ENCODE measurements at regions not wholly inside any gene's neighbourhood (a gene's known extent, or its start where the extent isn't known, plus 50 kb on each side); places are given as distances from the start of the nearest gene placed in this dataset.
A peak's percentile ranks its signal among the peaks of the same experiment; 100 is the strongest.

- RAD21 ChIA-PET (ENCODE audit: low non-redundant PET in 1 of 2, low total read pairs in 2 of 2, uncharacterized antibody in 2 of 2, unreplicated experiment in 2 of 2) = interaction anchor here (0.6 to 3.1 kb wide), 20 partner anchors 87 to 425 kb away, joined by 3 to 49 read pairs (median 6); no protein-coding TSS in a partner anchor
- H3K27ac ChIP-seq (ENCODE audit: low read depth, low read length) = no peak overlapping the region
- H3K4me1 ChIP-seq (ENCODE audit: control insufficient read depth in 1 of 2, insufficient read depth in 2 of 2, low read length in 2 of 2) = peaks cover 19 to 40% of the 10 kb centered on the region in 2 experiments
- H3K4me3 ChIP-seq (replicated peaks in 1 of 2; ENCODE audit: low read depth in 1 of 2, low read length in 2 of 2) = no peak overlapping the region
- ATAC-seq (no peak), DNase-seq (ENCODE audit: low read depth, low spot score) (no peak)
- CTCF ChIA-PET = interaction anchor here (0.6 to 8.7 kb wide), 43 partner anchors 9 to 1031 kb away, joined by 3 to 338 read pairs (median 5); partner anchors contain the start of gene ARHGAP29
- H3K27me3 ChIP-seq (ENCODE audit: insufficient read depth, low read length) = no peaks in the 10 kb centered on the region
- peak overlapping the region; percentile 13; the same call in 1 of the 2 replicates for H3K4me2 ChIP-seq (ENCODE audit: low read length)
- H4K20me1 ChIP-seq (ENCODE audit: insufficient read depth) = no peaks in the 10 kb centered on the region
- H3K36me3 ChIP-seq (ENCODE audit: control insufficient read depth in 1 of 2, insufficient read depth in 2 of 2, low read length in 2 of 2) = no peaks in the 10 kb centered on the region
- H3K9me2 ChIP-seq (ENCODE audit: insufficient read depth) = no peaks in the 10 kb centered on the region
- no TSS peak for BruUV-seq (replicated peaks)
- intact Hi-C loops (cut with micrococcal nuclease) = loop anchor here (10.0 kb wide), 1 partner anchor 431 kb away; the partner anchor contains the start of gene GCLM
- TF ChIP-seq REST (IDR thresholded peaks at IDR 0.05; ENCODE audit: low read depth) = no peak
- TF ChIP-seq EZH2phosphoT487 (IDR thresholded peaks at IDR 0.05; ENCODE audit: borderline replicate concordance) = no peak
- no peak for TF ChIP-seq EGR1 (IDR thresholded peaks at IDR 0.05; ENCODE audit: low read depth)
- no peak for TF ChIP-seq CBX3 (IDR thresholded peaks at IDR 0.05; ENCODE audit: low read depth)
- TF ChIP-seq POLR2A (IDR thresholded peaks at IDR 0.05; ENCODE audit: borderline replicate concordance, extremely low read depth, insufficient read depth, insufficient read length) = no peak
- TF ChIP-seq FOSL1 (IDR thresholded peaks at IDR 0.05; ENCODE audit: low read depth) = no peak
- H3K9me3 ChIP-seq (ENCODE audit: control insufficient read depth in 1 of 2, insufficient read depth in 1 of 2, low read depth in 1 of 2, low read length in 2 of 2) = no peaks in the 10 kb centered on the region
- H3K9ac ChIP-seq (ENCODE audit: low read length) = no peak overlapping the region
- no peaks in the 10 kb centered on the region for H3K79me2 ChIP-seq (ENCODE audit: insufficient read depth, low read length)
- peak overlapping the region; percentile 81 for H2AFZ ChIP-seq (ENCODE audit: low read depth, low read length, poor library complexity, severe bottlenecking)
- POLR2A ChIA-PET = interaction anchor here (1.0 to 5.3 kb wide), 7 partner anchors 88 to 310 kb away, joined by 5 to 38 read pairs (median 8); no protein-coding TSS in a partner anchor
Observed at GRCh38 chr1:94335447-94335846, 82.7 kb upstream of the ABCD3 start.

All from HCT116 (cell line).